HG03565 (cell line): ENCODE measurements at regions not wholly inside any gene's neighbourhood (a gene's known extent, or its start where the extent isn't known, plus 50 kb on each side); places are given as distances from the start of the nearest gene placed in this dataset.

Experiments used
- ATAC-seq: cut with Tn5 transposase; IDR thresholded peaks from one replicate; pipeline ENCODE4 v1.9.1; 2021; ENCODE audit warnings: mild to moderate bottlenecking, moderate library complexity; ENCODE audit not compliant: unreplicated experiment

DNA sequence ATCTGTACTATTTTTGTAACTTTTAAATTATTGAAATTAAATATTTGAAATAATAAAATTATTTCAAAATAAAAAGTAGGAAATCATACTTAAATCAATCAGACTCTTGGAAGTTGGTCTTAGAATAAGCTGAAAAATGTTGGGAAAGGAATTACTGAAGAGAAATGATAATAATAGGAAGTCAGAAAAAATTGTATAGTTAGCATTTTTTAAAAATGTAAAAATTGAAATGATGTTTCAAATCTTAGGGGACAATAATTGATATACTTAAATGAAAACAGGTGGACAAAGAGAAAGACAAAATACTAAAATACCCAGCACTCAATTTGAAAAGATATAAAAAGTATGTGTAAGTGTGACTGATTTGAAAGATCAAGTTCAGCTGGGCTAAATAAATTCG, 186.1 kb downstream of the BMP2 start:
- no peak for ATAC-seq

DNA sequence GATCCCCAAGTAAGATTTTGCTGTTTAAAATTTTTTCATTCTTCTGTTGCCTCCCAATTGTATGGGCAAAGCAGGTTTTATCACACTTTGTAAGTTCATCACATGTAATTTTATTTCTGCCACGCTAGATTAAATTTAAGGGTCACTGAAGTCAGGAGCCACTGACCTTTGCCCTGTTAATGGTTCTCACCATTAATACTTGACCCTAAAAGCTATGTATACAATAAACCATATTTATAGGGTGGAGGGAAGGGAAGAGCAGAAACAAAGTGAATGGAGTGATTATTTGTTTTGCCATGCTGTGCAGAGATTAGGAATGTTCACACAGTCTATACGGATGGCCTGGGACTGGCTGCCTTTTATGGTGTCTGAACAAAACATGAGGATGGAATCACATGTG, 186.7 kb downstream of the BMP2 start:
- no peak for ATAC-seq

DNA sequence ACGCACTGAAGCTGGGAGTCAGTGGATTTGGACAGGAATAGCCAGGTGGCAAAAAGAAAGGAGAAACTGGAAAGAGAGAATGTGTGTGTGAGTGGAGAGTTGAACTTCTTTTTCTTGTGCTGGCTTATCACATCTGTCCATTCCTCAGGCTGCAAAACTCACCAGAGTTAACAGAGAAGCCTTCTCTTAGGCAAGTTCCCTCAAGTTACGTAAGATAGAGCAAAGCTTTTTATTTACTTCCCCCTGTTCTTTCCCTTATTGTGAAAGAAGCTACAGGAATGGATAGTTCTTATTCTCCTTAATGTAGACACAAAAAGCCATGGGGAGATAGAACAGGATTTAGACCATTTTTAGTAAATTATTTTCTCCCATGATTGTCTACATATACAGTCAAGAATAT, 188.6 kb downstream of the BMP2 start:
- ATAC-seq: no peak

DNA sequence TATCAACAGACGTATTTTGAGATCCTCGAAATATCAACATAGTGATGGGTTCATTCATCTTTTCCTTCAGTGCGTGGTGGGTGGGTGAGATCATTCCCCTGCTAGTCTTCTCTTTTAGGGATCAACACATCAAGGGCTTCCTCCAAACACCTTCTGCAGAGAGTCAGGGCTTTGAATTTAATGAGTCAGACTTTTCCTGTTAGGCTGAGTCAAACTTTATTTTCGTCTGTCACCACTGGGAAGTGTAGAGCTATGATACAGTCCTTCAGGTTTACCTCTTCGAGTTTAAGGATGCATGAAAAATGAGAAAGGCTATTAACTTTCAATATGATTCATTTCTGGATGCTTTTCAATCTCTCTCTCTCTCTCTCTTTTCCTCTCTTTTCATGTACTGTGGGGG, 189.1 kb downstream of the BMP2 start:
- no peak for ATAC-seq

DNA sequence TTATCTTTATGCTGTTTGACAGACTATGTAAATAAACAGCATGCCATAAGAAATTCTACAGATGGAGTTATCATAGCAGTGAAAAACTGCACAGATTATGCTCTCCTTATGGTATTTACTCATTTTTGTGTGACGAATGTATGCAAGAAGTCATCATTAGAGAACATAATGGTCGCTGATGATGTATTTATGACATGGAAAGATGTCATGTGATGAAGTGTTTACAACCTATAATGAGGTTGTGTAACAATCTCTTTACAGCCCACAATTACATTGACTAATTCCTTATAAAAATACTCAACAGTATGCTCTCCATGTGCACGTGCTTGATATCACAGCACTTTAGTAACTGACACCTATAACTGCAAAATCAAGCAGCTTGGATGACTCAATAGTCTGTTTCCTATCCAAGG, 192.4 kb downstream of the BMP2 start:
- ATAC-seq: no peak

DNA sequence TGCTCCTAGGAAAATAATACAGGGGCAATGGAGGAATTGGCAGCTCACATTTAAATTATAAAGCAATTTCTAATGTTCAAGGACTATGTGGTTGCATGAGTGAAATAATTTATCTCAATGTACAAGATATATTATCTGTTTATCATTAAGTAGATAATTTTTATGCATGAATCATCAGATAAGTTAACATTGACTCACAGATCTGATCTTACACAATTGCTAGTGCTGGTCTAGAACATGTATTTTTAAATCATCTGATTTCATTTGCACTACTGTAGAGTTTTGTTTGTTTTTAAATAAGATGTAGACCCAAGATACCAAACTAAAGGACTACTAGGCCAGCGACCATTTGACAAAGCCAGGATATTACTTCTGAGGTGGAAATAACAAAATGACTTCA, 199.2 kb downstream of the BMP2 start:
- no peak for ATAC-seq

DNA sequence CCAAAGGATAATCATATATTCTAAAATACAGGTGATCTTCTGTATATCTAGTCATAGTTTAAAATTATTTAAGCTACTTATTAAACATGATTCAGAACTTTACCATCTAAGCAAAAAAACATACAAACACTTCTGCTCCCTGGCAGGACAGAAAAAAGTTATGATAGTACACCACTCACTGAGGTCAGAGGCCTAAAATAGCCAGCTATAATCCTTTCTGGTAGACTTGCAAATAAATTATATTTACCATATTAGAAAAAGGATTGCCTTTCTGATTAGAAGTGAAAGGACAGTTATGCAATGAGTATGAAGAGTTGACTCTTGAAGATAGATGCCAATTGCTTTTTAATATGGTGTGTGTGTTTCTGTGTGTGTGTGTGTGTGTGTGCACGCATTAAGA, 207.4 kb downstream of the BMP2 start:
- no peak for ATAC-seq

DNA sequence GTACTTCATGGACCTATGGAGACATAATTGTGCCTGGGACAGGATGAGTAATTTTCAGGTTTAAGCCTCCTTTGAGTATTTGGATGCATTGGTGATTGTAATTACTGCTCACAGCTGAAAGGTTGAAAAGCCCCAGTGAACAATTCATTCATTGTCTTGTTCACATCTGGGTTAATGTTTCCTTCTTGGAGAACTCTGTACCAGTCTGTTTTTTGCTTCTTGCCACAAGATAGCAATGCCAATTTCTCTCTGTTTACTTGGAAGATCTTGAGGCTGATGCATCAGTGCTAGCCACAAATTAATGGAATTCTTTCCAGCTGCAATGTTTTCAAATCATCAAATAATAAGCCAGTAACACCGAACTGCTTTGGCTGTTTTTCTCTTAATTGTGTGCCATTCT, 207.8 kb downstream of the BMP2 start:
- ATAC-seq: no peak

DNA sequence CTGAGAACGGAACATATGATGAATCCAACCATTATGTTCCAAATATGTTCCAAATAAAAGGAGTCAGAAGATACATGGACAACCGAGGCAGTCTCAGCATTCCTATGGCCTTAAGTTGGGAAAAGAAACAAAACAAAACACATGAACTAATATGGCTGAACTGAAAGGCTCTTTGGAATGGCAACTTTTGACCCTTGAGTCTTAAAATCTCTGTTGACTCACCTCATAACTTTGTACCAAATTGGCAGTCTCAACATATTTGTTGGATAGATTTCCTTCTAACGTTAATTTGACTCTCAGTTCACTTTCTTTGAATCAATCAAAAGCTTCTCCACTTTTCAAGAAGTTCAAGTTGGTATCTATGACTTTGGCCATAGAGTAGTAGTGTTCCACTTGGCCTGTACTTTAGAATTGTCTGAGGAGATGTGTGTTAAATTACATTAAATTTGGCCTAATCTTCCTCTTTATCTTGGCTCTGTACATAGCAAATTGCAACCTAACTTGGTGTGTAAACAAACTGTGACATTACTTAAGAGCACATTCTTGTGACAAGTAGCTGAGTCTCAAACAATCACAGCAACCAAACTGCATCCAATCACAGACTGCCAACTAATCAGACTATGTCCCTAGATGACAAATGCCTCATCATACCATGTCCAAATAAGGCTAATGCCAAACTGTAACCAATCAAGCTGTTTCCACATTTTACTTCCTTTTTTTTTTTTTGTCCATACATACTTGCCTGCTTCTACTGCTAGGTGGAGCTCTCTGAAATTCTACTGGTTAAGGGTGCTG, 208.8 kb downstream of the BMP2 start:
- no peak for ATAC-seq

DNA sequence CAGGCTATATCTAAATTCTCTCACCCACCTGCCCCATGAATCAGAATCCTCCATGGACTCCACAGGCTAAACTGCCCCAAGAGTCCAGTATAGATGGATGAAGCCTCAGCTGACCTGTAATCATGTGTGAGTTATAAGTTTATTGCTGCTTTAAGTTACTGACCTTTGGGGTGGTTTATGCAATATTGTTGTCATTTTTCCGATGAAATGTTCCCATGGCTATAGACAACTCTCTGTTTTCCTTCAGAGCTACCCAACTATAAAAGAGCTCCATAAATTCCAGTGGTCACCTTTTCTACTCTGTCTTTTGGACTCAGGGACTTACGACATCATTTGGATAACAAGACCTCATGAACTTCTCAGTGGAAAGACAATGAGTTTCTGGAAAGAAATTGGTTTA, 212.1 kb downstream of the BMP2 start:
- ATAC-seq: no peak

DNA sequence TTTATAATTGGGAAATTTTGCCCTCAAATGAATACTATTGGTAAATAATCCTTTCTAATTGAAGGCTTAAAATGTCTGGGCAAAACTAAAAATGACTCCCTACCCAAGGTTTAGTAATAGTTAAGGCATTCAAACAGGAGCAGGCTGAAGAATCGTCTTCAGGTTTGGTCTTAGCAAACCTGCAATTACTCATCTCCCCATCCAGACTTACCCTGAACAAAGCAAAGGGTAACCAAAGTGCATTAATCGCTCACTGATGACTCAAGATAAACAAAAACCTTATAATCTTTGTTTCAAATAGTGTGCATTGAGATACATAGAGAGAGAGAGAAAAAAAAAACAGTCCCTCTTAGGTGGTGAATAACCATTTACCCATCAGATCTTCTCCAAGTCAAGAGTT, 225.5 kb downstream of the BMP2 start:
- no peak for ATAC-seq

DNA sequence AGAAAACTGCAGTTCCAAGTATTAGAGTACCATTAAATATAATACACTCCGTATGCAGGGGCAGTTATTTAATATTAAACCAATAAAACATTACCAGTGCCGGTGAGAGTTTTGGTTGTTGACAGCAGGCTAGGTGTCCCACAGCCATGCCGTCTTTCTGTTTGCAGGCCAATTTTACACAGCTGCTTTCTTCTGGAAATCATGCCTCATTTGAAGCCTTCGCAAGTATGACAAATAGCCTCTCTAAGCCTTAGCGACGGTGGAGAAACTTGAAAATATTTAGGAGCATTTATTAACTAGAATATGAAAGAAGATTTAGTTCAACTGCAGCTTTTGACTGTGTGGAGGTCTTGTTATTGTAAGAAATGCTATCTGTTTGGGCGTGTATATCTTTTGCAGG, 226.0 kb downstream of the BMP2 start:
- ATAC-seq: no peak

DNA sequence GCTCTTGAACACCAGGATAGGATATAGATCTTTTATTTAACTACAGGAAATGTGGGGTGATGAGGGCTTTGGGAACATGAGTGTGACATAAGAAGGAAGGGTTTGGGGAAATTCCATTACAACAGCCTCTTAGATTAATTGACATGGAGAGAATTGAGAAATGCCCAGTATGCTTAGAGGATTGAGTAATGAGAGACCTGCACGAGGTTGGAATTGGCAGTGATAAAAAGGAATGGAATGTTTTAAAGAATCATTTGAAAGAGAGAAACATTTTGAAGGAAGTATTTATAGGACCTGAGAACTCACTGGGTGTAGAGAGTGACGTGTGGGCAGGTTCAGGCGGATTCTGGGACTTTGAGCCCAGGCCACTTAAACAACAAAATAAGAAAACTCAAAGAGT, 227.0 kb downstream of the BMP2 start:
- ATAC-seq: no peak

DNA sequence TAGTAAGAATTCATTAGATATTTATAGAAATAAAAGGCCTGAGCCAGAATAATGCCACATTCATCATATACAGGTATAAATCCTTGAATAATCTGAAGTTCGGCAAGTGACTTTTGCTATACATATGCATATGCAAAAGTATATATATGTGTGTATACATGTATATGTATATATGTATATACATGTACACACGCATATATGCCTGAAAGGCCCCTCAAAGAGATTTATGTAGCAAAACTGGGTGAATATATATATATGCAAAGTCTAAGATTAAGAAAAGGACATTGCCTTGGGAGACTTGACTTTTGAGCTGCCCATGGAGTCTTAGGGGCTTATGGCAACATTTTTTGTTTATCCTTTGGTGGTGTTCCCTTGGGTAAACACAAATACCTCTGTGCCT, 231.4 kb downstream of the BMP2 start:
- no peak for ATAC-seq

DNA sequence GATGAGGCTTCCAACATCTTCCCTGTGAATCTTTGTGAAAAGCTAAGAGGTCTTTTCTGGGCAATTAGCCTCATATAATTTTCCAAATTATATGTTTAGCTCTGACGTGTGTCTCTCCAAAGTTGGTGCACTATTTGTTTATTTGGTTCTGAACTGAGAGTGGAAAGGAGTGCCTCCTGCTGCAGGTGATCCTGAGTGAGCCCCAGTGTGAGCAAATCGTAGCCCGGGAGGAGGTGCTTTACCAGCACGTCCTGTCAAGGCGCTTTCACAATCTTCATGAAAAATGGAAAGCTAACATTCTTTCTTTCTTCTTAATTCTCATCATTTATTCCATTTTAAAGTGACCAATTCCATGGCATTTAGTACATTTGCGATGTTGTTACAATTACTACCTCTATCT, 231.9 kb downstream of the BMP2 start:
- no peak for ATAC-seq

DNA sequence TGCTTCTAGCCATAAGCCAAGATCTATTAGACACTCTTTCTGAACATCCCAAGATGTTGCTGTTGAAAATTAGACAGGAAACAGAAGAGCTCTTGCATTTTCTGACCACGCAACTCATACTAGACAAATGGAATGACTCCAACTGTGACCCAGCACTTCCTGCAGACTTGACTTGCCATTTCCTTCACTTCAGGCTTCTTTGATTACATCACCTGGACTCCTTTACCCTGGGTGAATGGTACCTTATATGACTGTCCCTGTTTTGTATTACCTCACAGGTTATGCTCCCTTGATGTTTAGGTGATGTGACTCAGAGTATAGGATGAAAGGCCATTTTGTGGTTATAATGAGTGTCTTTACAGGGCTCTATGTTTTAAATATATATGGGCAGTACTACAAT, 236.1 kb downstream of the BMP2 start:
- ATAC-seq: no peak

DNA sequence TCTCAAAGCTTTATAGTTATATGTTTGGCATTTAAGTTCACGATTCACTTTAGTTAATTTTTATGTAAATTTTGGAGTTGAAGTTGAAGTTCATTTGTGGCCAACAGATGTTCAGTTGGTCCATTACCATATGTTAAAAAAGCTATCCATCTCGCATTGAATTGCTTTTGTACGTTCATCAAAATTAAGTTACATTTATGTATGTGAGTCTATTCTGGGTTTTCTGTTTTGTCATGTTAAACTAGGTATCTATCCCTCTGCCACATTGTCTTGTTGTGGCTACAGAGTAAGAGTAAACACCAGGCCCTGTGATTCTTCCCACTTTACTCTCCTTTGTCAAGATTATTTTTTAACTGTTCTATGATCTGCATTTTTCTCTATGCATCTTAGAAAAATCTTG, 237.3 kb downstream of the BMP2 start:
- ATAC-seq: no peak

DNA sequence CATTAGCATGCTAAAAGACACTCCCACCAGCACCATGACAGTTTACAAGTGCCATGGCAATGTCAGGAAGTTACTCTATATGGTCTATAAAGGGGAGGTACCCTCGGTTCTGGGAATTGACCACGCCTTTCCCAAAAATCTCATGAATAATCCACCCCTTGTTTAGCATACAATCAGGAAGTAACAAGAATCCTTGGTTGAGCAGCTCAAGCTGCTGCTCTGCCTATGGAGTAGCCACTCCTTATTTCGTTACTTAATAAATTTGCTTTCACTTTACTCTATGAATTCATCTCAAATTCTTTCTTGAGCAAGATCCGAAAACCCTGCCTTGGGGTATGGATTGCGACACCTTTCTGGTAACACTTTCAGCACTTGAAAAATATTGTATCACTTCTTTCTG, 243.0 kb downstream of the BMP2 start:
- ATAC-seq: no peak

DNA sequence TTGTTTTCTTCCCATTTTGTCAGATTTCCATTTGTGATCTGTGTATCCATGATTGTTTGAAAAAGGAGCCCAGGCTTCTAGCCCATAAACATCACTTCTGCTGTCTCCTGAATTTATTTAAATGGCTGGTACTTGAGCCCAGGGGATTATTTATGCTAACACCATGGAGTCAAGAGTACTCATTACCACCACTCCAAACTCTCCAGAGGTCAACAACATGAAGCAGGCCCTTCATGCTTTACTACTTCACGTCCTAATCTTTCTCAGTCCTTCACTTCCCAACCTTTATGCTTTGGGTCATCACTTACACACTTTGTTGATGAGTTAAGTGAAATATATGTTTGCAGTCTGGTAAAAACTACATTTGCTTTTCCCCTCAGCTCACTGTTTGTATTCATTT, 247.8 kb downstream of the BMP2 start:
- no peak for ATAC-seq

DNA sequence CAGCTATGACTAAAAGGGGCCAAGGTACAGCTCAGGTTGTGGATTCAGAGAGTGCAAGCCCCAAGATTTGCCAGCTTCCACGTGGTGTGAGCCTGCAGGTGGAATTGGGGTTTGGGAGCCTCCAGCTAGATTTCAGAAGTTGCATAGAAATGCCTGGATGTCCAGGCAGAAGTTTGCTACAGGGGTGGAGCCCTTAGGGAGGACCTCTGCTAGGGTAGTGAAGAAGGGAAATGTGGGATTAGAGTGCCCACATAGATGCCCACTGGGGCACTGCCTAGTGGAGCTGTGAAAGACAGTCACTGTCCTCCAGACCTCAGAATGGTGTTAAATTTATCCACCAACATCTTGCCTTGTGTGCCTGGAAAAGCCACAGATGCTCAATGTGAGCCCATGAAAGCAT, 255.1 kb downstream of the BMP2 start:
- no peak for ATAC-seq

DNA sequence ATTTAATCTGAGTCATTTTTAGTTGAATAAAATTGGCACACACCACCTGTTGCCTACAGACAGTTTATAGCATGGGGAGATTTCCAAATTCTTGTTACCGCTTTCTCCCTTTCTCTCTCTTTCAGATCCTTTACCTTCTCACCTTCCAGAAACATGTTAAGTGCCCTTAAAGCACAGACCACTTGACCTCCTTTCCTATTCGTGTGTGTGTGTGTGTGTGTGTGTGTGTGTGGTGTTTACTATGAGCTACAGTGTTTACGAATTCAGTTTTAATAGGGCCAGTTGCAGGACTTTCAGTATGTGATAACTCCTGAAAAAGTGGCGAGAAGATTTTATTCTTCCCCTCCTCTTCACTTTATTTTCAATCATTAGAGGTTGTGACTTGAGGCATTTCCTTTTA, 258.1 kb downstream of the BMP2 start:
- ATAC-seq: no peak

DNA sequence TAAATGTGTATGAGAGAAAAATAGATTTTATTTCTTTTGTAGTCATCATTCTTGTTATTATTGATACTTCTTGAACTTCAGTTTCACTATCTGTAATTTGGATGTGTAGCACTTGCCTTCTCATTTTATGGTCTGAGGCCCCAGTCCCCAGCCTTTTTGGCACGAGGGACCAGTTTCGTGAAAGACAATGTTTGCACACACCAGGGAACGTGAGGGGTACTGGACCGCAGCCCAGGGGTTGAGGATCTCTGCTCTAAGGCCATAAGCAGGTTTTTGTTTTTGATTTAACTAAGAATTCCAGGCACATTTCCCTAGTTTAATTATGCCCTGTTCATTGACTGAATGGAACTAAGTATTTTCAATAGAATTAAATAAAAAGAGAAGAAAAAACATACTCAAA, 261.5 kb downstream of the BMP2 start:
- ATAC-seq: no peak

DNA sequence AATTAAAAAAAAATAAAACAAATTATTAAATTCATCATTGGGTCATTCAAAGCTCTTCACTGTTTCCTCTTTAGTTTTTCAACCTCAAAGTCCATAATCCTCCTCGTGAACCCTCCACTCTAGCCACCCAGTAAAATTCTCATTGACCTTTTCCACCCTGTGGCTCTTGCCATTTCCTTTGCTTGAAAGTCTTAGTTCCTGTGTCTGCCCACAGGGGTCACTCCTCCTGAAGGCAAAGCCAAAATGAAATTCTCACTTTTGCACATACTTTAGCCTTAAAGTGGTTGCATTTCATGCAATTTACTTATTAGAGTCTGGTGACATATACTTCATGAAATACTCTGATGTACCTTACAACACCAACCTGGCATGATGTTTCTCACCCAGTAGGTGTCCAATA, 263.7 kb downstream of the BMP2 start:
- ATAC-seq: no peak
